Erythroblast (primary cell): ENCODE measurements at regions not wholly inside any gene's neighbourhood (a gene's known extent, or its start where the extent isn't known, plus 50 kb on each side); places are given as distances from the start of the nearest gene placed in this dataset.

Source experiments
- GATA1 ChIP-seq: IDR thresholded peaks from 2 replicates; pipeline ENCODE4 v1.6.1; 2011; ENCODE audit warnings: low read depth, mild to moderate bottlenecking, control low read depth, low read length, moderate library complexity
- POLR2A ChIP-seq: IDR thresholded peaks from 2 replicates; pipeline ENCODE4 v1.6.1; 2011; ENCODE audit warnings: mild to moderate bottlenecking, low read length

- TF ChIP-seq POLR2A (no peak), GATA1 (no peak)
Measured at GRCh38 chr3:6739288-6739687, 121.6 kb upstream of the GRM7 start.
